ENCODE measurements at regions not wholly inside any gene's neighbourhood (a gene's known extent, or its start where the extent isn't known, plus 50 kb on each side); places are given as distances from the start of the nearest gene placed in this dataset.

DNA sequence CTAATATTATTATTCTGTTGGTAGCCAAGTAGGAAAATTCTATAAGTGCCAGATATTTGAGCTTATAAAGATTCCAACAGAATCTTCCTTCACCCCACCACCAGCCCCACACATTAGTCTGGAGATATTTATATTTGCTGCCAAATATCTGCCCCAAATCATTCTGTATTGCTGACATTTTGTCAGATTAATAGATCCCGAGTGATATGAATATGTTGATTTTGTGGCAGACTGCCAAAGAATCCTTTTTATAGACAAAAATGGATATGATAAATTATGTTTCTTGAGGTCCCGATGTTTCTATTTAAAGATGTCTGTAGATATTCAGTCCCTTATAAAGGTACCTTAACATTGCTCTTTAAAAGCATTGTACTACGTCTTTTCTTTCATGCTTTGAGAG, 162.2 kb upstream of the KCNJ16 start:
- in situ Hi-C loops (cut with MboI; ENCODE audit: low sequenced_read_pairs in 4 of 4) (no loop called here), intact Hi-C loops (cut with DNase I; ENCODE audit: low total_unique reads) (no loop called here)
- DNase-seq (no peak), ATAC-seq (no peak)
- TF ChIP-seq, protein P1, sequence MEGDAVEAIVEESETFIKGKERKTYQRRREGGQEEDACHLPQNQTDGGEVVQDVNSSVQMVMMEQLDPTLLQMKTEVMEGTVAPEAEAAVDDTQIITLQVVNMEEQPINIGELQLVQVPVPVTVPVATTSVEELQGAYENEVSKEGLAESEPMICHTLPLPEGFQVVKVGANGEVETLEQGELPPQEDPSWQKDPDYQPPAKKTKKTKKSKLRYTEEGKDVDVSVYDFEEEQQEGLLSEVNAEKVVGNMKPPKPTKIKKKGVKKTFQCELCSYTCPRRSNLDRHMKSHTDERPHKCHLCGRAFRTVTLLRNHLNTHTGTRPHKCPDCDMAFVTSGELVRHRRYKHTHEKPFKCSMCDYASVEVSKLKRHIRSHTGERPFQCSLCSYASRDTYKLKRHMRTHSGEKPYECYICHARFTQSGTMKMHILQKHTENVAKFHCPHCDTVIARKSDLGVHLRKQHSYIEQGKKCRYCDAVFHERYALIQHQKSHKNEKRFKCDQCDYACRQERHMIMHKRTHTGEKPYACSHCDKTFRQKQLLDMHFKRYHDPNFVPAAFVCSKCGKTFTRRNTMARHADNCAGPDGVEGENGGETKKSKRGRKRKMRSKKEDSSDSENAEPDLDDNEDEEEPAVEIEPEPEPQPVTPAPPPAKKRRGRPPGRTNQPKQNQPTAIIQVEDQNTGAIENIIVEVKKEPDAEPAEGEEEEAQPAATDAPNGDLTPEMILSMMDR (IDR thresholded peaks at IDR 0.05 in 4 of 5, conservative IDR thresholded peaks at IDR 0.05 in 1 of 5): no peak
- TF ChIP-seq POLR2A (IDR thresholded peaks at IDR 0.05): no peak
- peak overlapping the region in 1 of 4 donors; percentile 33 for H3K27ac ChIP-seq
- no peaks in the 10 kb centered on the region for H3K36me3 ChIP-seq
- H3K9me3 ChIP-seq: no peaks in the 10 kb centered on the region
- no peaks in the 10 kb centered on the region for H3K4me1 ChIP-seq
- peak overlapping the region in 1 of 4 donors; percentile 5 for H3K4me3 ChIP-seq
- no peaks in the 10 kb centered on the region for H3K27me3 ChIP-seq

DNA sequence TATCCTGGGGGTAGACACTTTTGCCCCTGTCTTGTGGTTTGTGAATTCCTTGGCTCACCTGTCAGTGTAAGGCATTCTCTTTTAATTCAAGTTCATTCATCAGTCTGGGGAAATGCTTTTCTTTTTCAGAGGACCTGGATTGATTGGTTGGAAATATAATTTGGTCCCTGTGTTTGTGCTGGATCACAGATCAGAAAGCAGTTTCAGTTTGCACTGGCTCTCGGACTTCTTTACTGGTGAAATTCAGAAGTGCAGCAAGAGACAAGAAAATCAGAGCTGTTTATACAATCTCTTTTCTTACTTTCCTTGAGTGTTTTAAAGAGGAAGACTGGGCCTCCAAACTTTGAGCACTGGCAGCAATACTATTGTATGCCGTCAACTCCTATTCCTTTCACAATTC, 161.8 kb upstream of the KCNJ16 start:
- in situ Hi-C loops (cut with MboI; ENCODE audit: low sequenced_read_pairs in 4 of 4): no loop called here
- DNase-seq (no peak), ATAC-seq (no peak)
- peak overlapping the region in 1 of 4 donors; percentile 33 for H3K27ac ChIP-seq
- intact Hi-C loops (cut with DNase I; ENCODE audit: low total_unique reads): no loop called here
- H3K36me3 ChIP-seq: no peaks in the 10 kb centered on the region
- H3K4me3 ChIP-seq: peak overlapping the region in 1 of 4 donors; percentile 5
- H3K27me3 ChIP-seq: no peaks in the 10 kb centered on the region
- no peaks in the 10 kb centered on the region for H3K9me3 ChIP-seq
- no peak for TF ChIP-seq POLR2A (IDR thresholded peaks at IDR 0.05)
- TF ChIP-seq, protein P1 (IDR thresholded peaks at IDR 0.05 in 4 of 5, conservative IDR thresholded peaks at IDR 0.05 in 1 of 5): no peak
- no peaks in the 10 kb centered on the region for H3K4me1 ChIP-seq

DNA sequence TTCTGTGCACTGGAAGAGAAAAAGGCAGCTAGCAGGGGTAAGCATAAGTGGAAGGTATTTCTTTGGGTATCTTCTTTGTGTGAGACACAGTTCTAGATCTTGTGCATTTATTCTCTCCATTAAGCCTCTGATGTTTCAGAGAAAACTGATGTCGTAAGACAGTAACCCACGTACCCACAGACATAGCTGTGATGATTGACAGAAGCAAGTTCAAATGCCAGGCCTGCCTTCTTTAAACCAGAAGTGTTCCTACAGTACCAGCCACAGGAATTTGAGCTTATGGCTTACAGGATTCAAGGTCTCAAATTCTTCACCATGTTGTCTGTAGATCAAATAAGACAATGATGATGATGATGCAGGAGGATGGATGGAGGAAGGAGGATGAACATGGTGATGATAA, 161.4 kb upstream of the KCNJ16 start:
- Histone ChIP-seq H3K9me3 (no peaks in the 10 kb centered on the region), H3K4me1 (no peaks in the 10 kb centered on the region), H3K4me3 (peak overlapping the region in 1 of 4 donors; percentile 5), H3K27ac (peak overlapping the region in 1 of 4 donors; percentile 33), H3K36me3 (no peaks in the 10 kb centered on the region), H3K27me3 (no peaks in the 10 kb centered on the region)
- DNase-seq (no peak), ATAC-seq (no peak)
- intact Hi-C loops (cut with DNase I; ENCODE audit: low total_unique reads): no loop called here
- TF ChIP-seq, protein P1 (IDR thresholded peaks at IDR 0.05 in 4 of 5, conservative IDR thresholded peaks at IDR 0.05 in 1 of 5): no peak
- TF ChIP-seq POLR2A (IDR thresholded peaks at IDR 0.05): no peak
- in situ Hi-C loops (cut with MboI; ENCODE audit: low sequenced_read_pairs in 4 of 4): no loop called here

DNA sequence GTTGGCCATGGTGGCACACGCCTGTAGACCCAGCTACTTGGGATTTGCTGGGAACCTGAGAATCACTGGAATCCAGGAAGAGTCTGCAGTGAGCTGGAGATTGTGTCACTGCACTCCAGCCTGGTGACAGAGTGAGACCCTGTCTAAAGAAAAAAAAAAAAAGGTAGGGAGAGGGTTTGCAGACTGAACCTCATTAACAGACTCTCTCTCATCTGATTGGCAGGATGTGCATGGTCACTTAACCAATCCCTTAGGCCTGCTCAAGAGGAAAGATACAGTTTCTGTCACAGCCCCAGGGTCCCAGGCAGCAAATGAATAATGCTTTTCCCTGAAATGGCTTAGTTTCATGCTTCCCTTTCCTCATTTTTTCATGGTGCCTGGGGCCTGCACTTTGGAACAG, 160.5 kb upstream of the KCNJ16 start:
- TF ChIP-seq POLR2A (IDR thresholded peaks at IDR 0.05): no peak
- TF ChIP-seq, protein P1 (IDR thresholded peaks at IDR 0.05 in 4 of 5, conservative IDR thresholded peaks at IDR 0.05 in 1 of 5): no peak
- Histone ChIP-seq H3K36me3 (no peaks in the 10 kb centered on the region), H3K9me3 (no peaks in the 10 kb centered on the region), H3K27ac (no peak overlapping the region), H3K4me3 (no peak overlapping the region), H3K27me3 (no peaks in the 10 kb centered on the region), H3K4me1 (no peaks in the 10 kb centered on the region)
- ATAC-seq (no peak), DNase-seq (no peak)
- intact Hi-C loops (cut with DNase I; ENCODE audit: low total_unique reads) (no loop called here), in situ Hi-C loops (cut with MboI; ENCODE audit: low sequenced_read_pairs in 4 of 4) (no loop called here)

DNA sequence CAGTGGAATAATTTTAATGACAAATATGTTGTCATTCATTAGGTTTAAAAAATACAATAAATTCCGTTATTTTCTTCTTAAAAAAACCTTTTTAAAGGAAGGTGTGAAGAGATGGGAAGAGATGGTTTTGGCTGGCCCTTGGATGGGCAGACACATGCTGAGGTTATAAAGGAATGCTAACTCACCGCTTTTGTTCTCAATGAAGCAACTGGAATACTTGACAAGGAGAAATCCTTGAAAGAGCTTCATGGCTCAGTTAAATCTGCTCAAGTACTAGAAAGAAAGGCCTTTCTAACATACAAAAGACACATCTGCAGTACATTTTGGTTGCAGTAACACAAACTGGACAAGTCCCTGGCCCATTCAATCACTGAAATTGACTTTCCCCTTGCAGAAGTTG, 158.3 kb upstream of the KCNJ16 start:
- ATAC-seq (no peak), DNase-seq (no peak)
- H3K27me3 ChIP-seq: no peaks in the 10 kb centered on the region
- intact Hi-C loops (cut with DNase I; ENCODE audit: low total_unique reads) (no loop called here), in situ Hi-C loops (cut with MboI; ENCODE audit: low sequenced_read_pairs in 4 of 4) (no loop called here)
- no peak overlapping the region for H3K27ac ChIP-seq
- H3K9me3 ChIP-seq: no peaks in the 10 kb centered on the region
- TF ChIP-seq, protein P1 (IDR thresholded peaks at IDR 0.05 in 4 of 5, conservative IDR thresholded peaks at IDR 0.05 in 1 of 5): no peak
- TF ChIP-seq POLR2A (IDR thresholded peaks at IDR 0.05): no peak
- H3K4me1 ChIP-seq: no peaks in the 10 kb centered on the region
- H3K36me3 ChIP-seq: no peaks in the 10 kb centered on the region
- H3K4me3 ChIP-seq: no peak overlapping the region
